Endodermal cell (in vitro differentiated cells): ENCODE measurements at regions not wholly inside any gene's neighbourhood (a gene's known extent, or its start where the extent isn't known, plus 50 kb on each side); places are given as distances from the start of the nearest gene placed in this dataset.
A peak's percentile ranks its signal among the peaks of the same experiment; 100 is the strongest.

Experiments used
- DNase-seq: peaks from one replicate; pipeline ENCODE4 v3.0.0-alpha.2; 2017
- H3K27ac ChIP-seq: 2 replicates; pipeline ENCODE4 v1.5.1; 2013; ENCODE audit warnings: mild to moderate bottlenecking, low read depth, low read length, moderate library complexity
- H3K27me3 ChIP-seq: 2 replicates; pipeline ENCODE4 v1.6.1; 2013; ENCODE audit warnings: mild to moderate bottlenecking, low read length, moderate library complexity; ENCODE audit not compliant: insufficient read depth, control insufficient read depth, poor library complexity, severe bottlenecking
- H3K36me3 ChIP-seq: 2 replicates; pipeline ENCODE4 v1.7.0; 2013; ENCODE audit warnings: mild to moderate bottlenecking, low read length, moderate library complexity; ENCODE audit not compliant: control insufficient read depth, insufficient read depth
- H3K4me1 ChIP-seq: one replicate; pipeline ENCODE4 v1.7.0; 2013; ENCODE audit warnings: low read length; ENCODE audit not compliant: control insufficient read depth, insufficient read depth
- H3K4me3 ChIP-seq: 2 replicates; pipeline ENCODE4 v1.5.1; 2013; ENCODE audit warnings: mild to moderate bottlenecking, low read length, moderate library complexity
- H3K9ac ChIP-seq: 2 replicates; pipeline ENCODE4 v1.6.1; 2013; ENCODE audit warnings: mild to moderate bottlenecking, low read length, moderate library complexity; ENCODE audit not compliant: poor library complexity, severe bottlenecking; ENCODE audit errors: extremely low read depth
- H3K9me3 ChIP-seq: 2 replicates; pipeline ENCODE4 v1.6.1; 2013; ENCODE audit warnings: mild to moderate bottlenecking, low read length, moderate library complexity; ENCODE audit not compliant: control insufficient read depth
- H3K27ac Mint-ChIP-seq: 2 replicates; pipeline ENCODE4 v1.8.0; 2020; ENCODE audit warnings: mixed read lengths
- H3K27me3 Mint-ChIP-seq: 2 replicates; pipeline ENCODE4 v1.8.0; 2021; ENCODE audit warnings: mild to moderate bottlenecking, mixed read lengths; ENCODE audit not compliant: insufficient read depth
- H3K36me3 Mint-ChIP-seq: 2 replicates; pipeline ENCODE4 v1.8.0; 2020; ENCODE audit warnings: low read depth, mixed read lengths
- H3K4me1 Mint-ChIP-seq: 2 replicates; pipeline ENCODE4 v1.8.0; 2020; ENCODE audit warnings: mixed read lengths
- H3K4me3 Mint-ChIP-seq: 2 replicates; pipeline ENCODE4 v1.8.0; 2020; ENCODE audit warnings: mild to moderate bottlenecking, moderate library complexity, mixed read lengths
- H3K9me3 Mint-ChIP-seq: 2 replicates; pipeline ENCODE4 v1.8.0; 2020; ENCODE audit warnings: mild to moderate bottlenecking, mixed read lengths
- WGBS, 2 experiments: methylation state at CpG; one replicate each; pipeline versions ENCODE4 v1.1.5 to v1.1.7; 2013; ENCODE audit warnings: missing lambda C conversion rate in 2 of 2, mixed read lengths in 1 of 2; ENCODE audit not compliant: insufficient coverage in 1 of 2, insufficient read length in 1 of 2; 5-methylcytosine and 5-hydroxymethylcytosine counted together
- TF ChIP-seq, protein P1 (sequence below): fragments of 200-600 bp; sonication (generic); conservative IDR thresholded peaks from 2 replicates; pipeline ENCODE4 v1.5.0; 2021; ENCODE audit warnings: antibody characterized with exemption, mild to moderate bottlenecking

DNA sequence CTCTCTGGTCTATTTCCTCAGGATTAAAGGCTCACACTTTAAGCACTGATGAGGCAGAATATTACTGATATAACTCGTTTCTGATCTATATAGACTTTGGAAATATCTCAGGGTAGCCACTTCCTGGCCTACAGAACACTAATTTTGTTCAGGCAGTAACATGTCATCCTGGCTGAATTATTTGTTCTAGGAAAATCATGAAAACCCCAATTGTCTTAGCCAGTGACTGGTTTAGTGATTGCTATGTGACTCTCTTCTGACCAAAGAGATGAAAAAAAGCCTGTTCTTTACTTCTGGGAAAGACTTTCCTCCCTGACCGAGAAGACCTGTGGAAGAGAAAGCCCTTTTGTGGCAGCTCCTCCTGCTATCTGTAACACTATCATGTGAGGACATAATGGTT is 453.7 kb downstream of the SETD4 start:
- Histone ChIP-seq H3K9ac (no peak overlapping the region), H3K4me1 (no peaks in the 10 kb centered on the region), H3K9me3 (no peaks in the 10 kb centered on the region), H3K36me3 (no peaks in the 10 kb centered on the region), H3K27me3 (no peaks in the 10 kb centered on the region), H3K27ac (no peak overlapping the region), H3K4me3 (no peak overlapping the region)
- Mint-ChIP-seq H3K36me3 (no peaks in the 10 kb centered on the region), H3K27me3 (no peaks in the 10 kb centered on the region), H3K27ac (no peak overlapping the region), H3K4me1 (no peaks in the 10 kb centered on the region), H3K4me3 (no peak overlapping the region), H3K9me3 (peaks cover 3% of the 10 kb centered on the region)
- TF ChIP-seq, protein P1, sequence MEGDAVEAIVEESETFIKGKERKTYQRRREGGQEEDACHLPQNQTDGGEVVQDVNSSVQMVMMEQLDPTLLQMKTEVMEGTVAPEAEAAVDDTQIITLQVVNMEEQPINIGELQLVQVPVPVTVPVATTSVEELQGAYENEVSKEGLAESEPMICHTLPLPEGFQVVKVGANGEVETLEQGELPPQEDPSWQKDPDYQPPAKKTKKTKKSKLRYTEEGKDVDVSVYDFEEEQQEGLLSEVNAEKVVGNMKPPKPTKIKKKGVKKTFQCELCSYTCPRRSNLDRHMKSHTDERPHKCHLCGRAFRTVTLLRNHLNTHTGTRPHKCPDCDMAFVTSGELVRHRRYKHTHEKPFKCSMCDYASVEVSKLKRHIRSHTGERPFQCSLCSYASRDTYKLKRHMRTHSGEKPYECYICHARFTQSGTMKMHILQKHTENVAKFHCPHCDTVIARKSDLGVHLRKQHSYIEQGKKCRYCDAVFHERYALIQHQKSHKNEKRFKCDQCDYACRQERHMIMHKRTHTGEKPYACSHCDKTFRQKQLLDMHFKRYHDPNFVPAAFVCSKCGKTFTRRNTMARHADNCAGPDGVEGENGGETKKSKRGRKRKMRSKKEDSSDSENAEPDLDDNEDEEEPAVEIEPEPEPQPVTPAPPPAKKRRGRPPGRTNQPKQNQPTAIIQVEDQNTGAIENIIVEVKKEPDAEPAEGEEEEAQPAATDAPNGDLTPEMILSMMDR, result no peak
- DNase-seq, result no peak
- 80 to 83% methylated on average over 2 of the region's 2 CpGs for WGBS, 2 experiments

- Mint-ChIP-seq H3K27ac (no peak overlapping the region), H3K4me3 (no peak overlapping the region), H3K4me1 (no peaks in the 10 kb centered on the region), H3K9me3 (peaks cover 3% of the 10 kb centered on the region), H3K36me3 (no peaks in the 10 kb centered on the region), H3K27me3 (no peaks in the 10 kb centered on the region)
- WGBS, 2 experiments, result 94 to 100% methylated on average over 1 to 6 of the region's 6 CpGs
- H3K9ac ChIP-seq, result no peak overlapping the region
- no peaks in the 10 kb centered on the region for H3K9me3 ChIP-seq
- H3K4me3 ChIP-seq, result no peak overlapping the region
- no peak overlapping the region for H3K27ac ChIP-seq
- H3K36me3 ChIP-seq, result no peaks in the 10 kb centered on the region
- TF ChIP-seq, protein P1, result no peak
- H3K27me3 ChIP-seq, result no peaks in the 10 kb centered on the region
- no peaks in the 10 kb centered on the region for H3K4me1 ChIP-seq
- no peak for DNase-seq
Observed at GRCh38 chr21:35606146-35606545, 454.2 kb downstream of the SETD4 start.

GRCh38 chr21:35603494-35603893 is 456.8 kb downstream of the SETD4 start:
- peak; percentile 70 for DNase-seq
- Mint-ChIP-seq H3K36me3 (no peaks in the 10 kb centered on the region), H3K4me3 (no peak overlapping the region), H3K9me3 (peaks cover 3% of the 10 kb centered on the region), H3K27ac (no peak overlapping the region), H3K27me3 (no peaks in the 10 kb centered on the region), H3K4me1 (no peaks in the 10 kb centered on the region)
- Histone ChIP-seq H3K9ac (no peak overlapping the region), H3K9me3 (no peaks in the 10 kb centered on the region), H3K27me3 (no peaks in the 10 kb centered on the region), H3K27ac (no peak overlapping the region), H3K36me3 (no peaks in the 10 kb centered on the region), H3K4me3 (no peak overlapping the region), H3K4me1 (no peaks in the 10 kb centered on the region)
- TF ChIP-seq, protein P1, result peak; percentile 64
- WGBS, 2 experiments, result 79 to 94% methylated on average over 3 to 5 of the region's 5 CpGs
